GM21576 (cell line): ENCODE measurements at regions not wholly inside any gene's neighbourhood (a gene's known extent, or its start where the extent isn't known, plus 50 kb on each side); places are given as distances from the start of the nearest gene placed in this dataset.
A peak's percentile ranks its signal among the peaks of the same experiment; 100 is the strongest.
"Not testable (repeated sequence)": the region's sequence is repeated elsewhere in the genome, so short reads cannot be mapped to it uniquely, and the experiment has no call there.

Experiments
- ATAC-seq: cut with Tn5 transposase; IDR thresholded peaks from one replicate; pipeline ENCODE4 v1.9.1; 2021; ENCODE audit warnings: mild to moderate bottlenecking, moderate library complexity; ENCODE audit not compliant: unreplicated experiment

GRCh38 chr15:55126111-55126510 is 70.6 kb downstream of the RSL24D1 start:
- ATAC-seq = no peak

GRCh38 chr15:55124616-55125015 is 72.1 kb downstream of the RSL24D1 start:
- ATAC-seq = no peak

GRCh38 chr15:55118344-55118870 is 78.3 kb downstream of the RSL24D1 start:
- no peak for ATAC-seq

- ATAC-seq = no peak
These were observed 80.1 kb downstream of the RSL24D1 start for GRCh38 chr15:55116636-55117035.

GRCh38 chr15:55113736-55114135 is 83.0 kb downstream of the RSL24D1 start:
- no peak for ATAC-seq

- ATAC-seq = no peak
These were observed 84.0 kb downstream of the RSL24D1 start for GRCh38 chr15:55112706-55113105.

- no peak for ATAC-seq
These were observed 86.3 kb downstream of the RSL24D1 start for GRCh38 chr15:55110446-55110845.

- ATAC-seq = peak; percentile 84
These were observed 87.8 kb downstream of the RSL24D1 start for GRCh38 chr15:55108858-55109518.

- ATAC-seq = no peak
These were observed 88.3 kb downstream of the RSL24D1 start for GRCh38 chr15:55108448-55108847.

- no peak for ATAC-seq
These were observed 90.6 kb downstream of the RSL24D1 start for GRCh38 chr15:55106155-55106554.

- no peak for ATAC-seq
These were observed 102.6 kb downstream of the RSL24D1 start for GRCh38 chr15:55094136-55094535.

GRCh38 chr15:55088207-55088606 is 108.5 kb downstream of the RSL24D1 start:
- no peak for ATAC-seq

GRCh38 chr15:55084673-55085072 is 112.1 kb downstream of the RSL24D1 start:
- ATAC-seq = no peak

- ATAC-seq = no peak
These were observed 112.5 kb downstream of the RSL24D1 start for GRCh38 chr15:55084216-55084615.

GRCh38 chr15:55077052-55077451 is 119.7 kb downstream of the RSL24D1 start:
- ATAC-seq = not testable (repeated sequence)

GRCh38 chr15:55074431-55074830 is 122.3 kb downstream of the RSL24D1 start:
- no peak for ATAC-seq

- not testable (repeated sequence) for ATAC-seq
These were observed 132.8 kb downstream of the RSL24D1 start for GRCh38 chr15:55063970-55064369.

- no peak for ATAC-seq
These were observed 135.9 kb downstream of the RSL24D1 start for GRCh38 chr15:55060836-55061235.

GRCh38 chr15:55056500-55056899 is 140.2 kb downstream of the RSL24D1 start:
- ATAC-seq = no peak

GRCh38 chr15:55044162-55044561 is 152.6 kb downstream of the RSL24D1 start:
- ATAC-seq = no peak

- no peak for ATAC-seq
These were observed 159.7 kb downstream of the RSL24D1 start for GRCh38 chr15:55037071-55037470.

- ATAC-seq = no peak
These were observed 161.0 kb downstream of the RSL24D1 start for GRCh38 chr15:55035749-55036148.

- ATAC-seq = no peak
These were observed 163.2 kb downstream of the RSL24D1 start for GRCh38 chr15:55033574-55033973.
